Cardiac muscle cell (in vitro differentiated cells and primary cell): ENCODE measurements at regions not wholly inside any gene's neighbourhood (a gene's known extent, or its start where the extent isn't known, plus 50 kb on each side); places are given as distances from the start of the nearest gene placed in this dataset.
A peak's percentile ranks its signal among the peaks of the same experiment; 100 is the strongest.

Experiments
- DNase-seq, 2 donors: peaks; one replicate each; pipeline versions ENCODE4 v3.0.0 to v3.0.0-alpha.2; 2010 to 2017; ENCODE audit warnings: low read depth in 1 of 2, low spot score in 1 of 2
- H3K27ac ChIP-seq: fragments of 200-600 bp; sonication (generic); 2 replicates; pipeline ENCODE4 v1.5.1; 2016
- H3K27me3 ChIP-seq: fragments of 200-600 bp; sonication (generic); 2 replicates; pipeline ENCODE4 v1.6.0; 2016; ENCODE audit warnings: control low read depth
- H3K36me3 ChIP-seq: fragments of 200-600 bp; sonication (generic); 2 replicates; pipeline ENCODE4 v1.5.1; 2016; ENCODE audit warnings: control low read depth
- H3K4me1 ChIP-seq: fragments of 200-600 bp; sonication (generic); 2 replicates; pipeline ENCODE4 v1.8.1; 2017; ENCODE audit warnings: low read depth, mild to moderate bottlenecking, mixed run types
- H3K4me3 ChIP-seq: fragments of 200-600 bp; sonication (generic); 2 replicates; pipeline ENCODE4 v1.5.1; 2016; ENCODE audit warnings: mild to moderate bottlenecking
- H3K9me3 ChIP-seq: fragments of 200-600 bp; sonication (generic); 2 replicates; pipeline ENCODE4 v1.5.1; 2017; ENCODE audit warnings: low read depth, mild to moderate bottlenecking, control low read depth
- CTCF ChIP-seq: IDR thresholded peaks from 2 replicates; pipeline ENCODE4 v1.5.1; 2012; ENCODE audit warnings: low read depth, mild to moderate bottlenecking, low read length

GRCh38 chr1:14485285-14485684 lies 113.2 kb upstream of the KAZN start:
- H3K9me3 ChIP-seq = no peaks in the 10 kb centered on the region
- H3K4me3 ChIP-seq = no peak overlapping the region
- no peak for TF ChIP-seq CTCF

GRCh38 chr1:14486401-14487201 lies 111.9 kb upstream of the KAZN start:
- Histone ChIP-seq H3K4me1 (no peaks in the 10 kb centered on the region), H3K4me3 (no peak overlapping the region), H3K27ac (no peak overlapping the region), H3K36me3 (no peaks in the 10 kb centered on the region), H3K27me3 (no peaks in the 10 kb centered on the region), H3K9me3 (no peaks in the 10 kb centered on the region)
- peak in 1 of 2 donors; percentile 95 for DNase-seq
- no peak for TF ChIP-seq CTCF

More at GRCh38 chr1:14485285-14485684, 113.2 kb upstream of the KAZN start:
- H3K27ac ChIP-seq = no peak overlapping the region
- H3K4me1 ChIP-seq = no peaks in the 10 kb centered on the region
- no peaks in the 10 kb centered on the region for H3K36me3 ChIP-seq
- DNase-seq = no peak
- H3K27me3 ChIP-seq = no peaks in the 10 kb centered on the region

- Histone ChIP-seq H3K36me3 (no peaks in the 10 kb centered on the region), H3K27ac (no peak overlapping the region), H3K4me1 (no peaks in the 10 kb centered on the region), H3K27me3 (no peaks in the 10 kb centered on the region), H3K4me3 (no peak overlapping the region), H3K9me3 (no peaks in the 10 kb centered on the region)
- DNase-seq = peak in 1 of 2 donors; percentile 18
- no peak for TF ChIP-seq CTCF
Measured at GRCh38 chr1:14487671-14488070, 110.8 kb upstream of the KAZN start.

- Histone ChIP-seq H3K9me3 (no peaks in the 10 kb centered on the region), H3K27ac (no peak overlapping the region), H3K27me3 (no peaks in the 10 kb centered on the region), H3K4me1 (no peaks in the 10 kb centered on the region), H3K4me3 (no peak overlapping the region), H3K36me3 (no peaks in the 10 kb centered on the region)
- no peak for DNase-seq
- no peak for TF ChIP-seq CTCF
Measured at GRCh38 chr1:14494911-14495310, 103.6 kb upstream of the KAZN start.

- no peak overlapping the region for H3K4me3 ChIP-seq
- H3K27ac ChIP-seq = no peak overlapping the region
- DNase-seq = no peak
- no peaks in the 10 kb centered on the region for H3K27me3 ChIP-seq
- H3K9me3 ChIP-seq = no peaks in the 10 kb centered on the region
- H3K36me3 ChIP-seq = no peaks in the 10 kb centered on the region
- no peaks in the 10 kb centered on the region for H3K4me1 ChIP-seq
- no peak for TF ChIP-seq CTCF
Measured at GRCh38 chr1:14495381-14495780, 103.1 kb upstream of the KAZN start.
